GM21367 (cell line): ENCODE measurements at regions not wholly inside any gene's neighbourhood (a gene's known extent, or its start where the extent isn't known, plus 50 kb on each side); places are given as distances from the start of the nearest gene placed in this dataset.
"Not testable (repeated sequence)": the region's sequence is repeated elsewhere in the genome, so short reads cannot be mapped to it uniquely, and the experiment has no call there.

ENCODE experiments used
- ATAC-seq: cut with Tn5 transposase; IDR thresholded peaks from one replicate; pipeline ENCODE4 v1.9.1; 2021; ENCODE audit not compliant: unreplicated experiment

GRCh38 chr3:88775026-88775690 is 332.3 kb upstream of the EPHA3 start:
- no peak for ATAC-seq

- ATAC-seq = no peak
Observed at GRCh38 chr3:88779482-88779881, 327.9 kb upstream of the EPHA3 start.

- ATAC-seq = no peak
Observed at GRCh38 chr3:88784925-88785324, 322.5 kb upstream of the EPHA3 start.

GRCh38 chr3:88785841-88786240 is 321.6 kb upstream of the EPHA3 start:
- no peak for ATAC-seq

- ATAC-seq = no peak
Observed at GRCh38 chr3:88795503-88795902, 311.9 kb upstream of the EPHA3 start.

- ATAC-seq = no peak
Observed at GRCh38 chr3:88807491-88808105, 299.8 kb upstream of the EPHA3 start.

- ATAC-seq = no peak
Observed at GRCh38 chr3:88809993-88810392, 297.4 kb upstream of the EPHA3 start.

- no peak for ATAC-seq
Observed at GRCh38 chr3:88810455-88810854, 297.0 kb upstream of the EPHA3 start.

GRCh38 chr3:88811096-88811495 is 296.3 kb upstream of the EPHA3 start:
- ATAC-seq = no peak

GRCh38 chr3:88812576-88812975 is 294.8 kb upstream of the EPHA3 start:
- no peak for ATAC-seq

GRCh38 chr3:88816445-88816844 is 291.0 kb upstream of the EPHA3 start:
- no peak for ATAC-seq

GRCh38 chr3:88824666-88825564 is 282.5 kb upstream of the EPHA3 start:
- no peak for ATAC-seq

GRCh38 chr3:88828466-88828865 is 279.0 kb upstream of the EPHA3 start:
- ATAC-seq = no peak

GRCh38 chr3:88852606-88853005 is 254.8 kb upstream of the EPHA3 start:
- no peak for ATAC-seq

GRCh38 chr3:88863196-88863595 is 244.2 kb upstream of the EPHA3 start:
- no peak for ATAC-seq

GRCh38 chr3:88876724-88877123 is 230.7 kb upstream of the EPHA3 start:
- ATAC-seq = no peak

- ATAC-seq = no peak
Observed at GRCh38 chr3:88879905-88880304, 227.5 kb upstream of the EPHA3 start.

GRCh38 chr3:88882121-88882520 is 225.3 kb upstream of the EPHA3 start:
- ATAC-seq = peak; percentile 83

- not testable (repeated sequence) for ATAC-seq
Observed at GRCh38 chr3:88886624-88887023, 220.8 kb upstream of the EPHA3 start.

- no peak for ATAC-seq
Observed at GRCh38 chr3:88896026-88896425, 211.4 kb upstream of the EPHA3 start.

GRCh38 chr3:88912294-88912877 is 195.0 kb upstream of the EPHA3 start:
- no peak for ATAC-seq

- ATAC-seq = no peak
Observed at GRCh38 chr3:88918841-88919240, 188.6 kb upstream of the EPHA3 start.
